ENCODE measurements at regions not wholly inside any gene's neighbourhood (a gene's known extent, or its start where the extent isn't known, plus 50 kb on each side); places are given as distances from the start of the nearest gene placed in this dataset.

GRCh38 chr6:92715991-92716390 is 703.4 kb downstream of the EPHA7 start:
- H3K79me2 ChIP-seq (ENCODE audit: insufficient read depth, low read length), result no peaks in the 10 kb centered on the region
- H2BK12ac ChIP-seq (ENCODE audit: insufficient read length, low read depth, low read length), result no peak overlapping the region
- TF ChIP-seq, protein P1, sequence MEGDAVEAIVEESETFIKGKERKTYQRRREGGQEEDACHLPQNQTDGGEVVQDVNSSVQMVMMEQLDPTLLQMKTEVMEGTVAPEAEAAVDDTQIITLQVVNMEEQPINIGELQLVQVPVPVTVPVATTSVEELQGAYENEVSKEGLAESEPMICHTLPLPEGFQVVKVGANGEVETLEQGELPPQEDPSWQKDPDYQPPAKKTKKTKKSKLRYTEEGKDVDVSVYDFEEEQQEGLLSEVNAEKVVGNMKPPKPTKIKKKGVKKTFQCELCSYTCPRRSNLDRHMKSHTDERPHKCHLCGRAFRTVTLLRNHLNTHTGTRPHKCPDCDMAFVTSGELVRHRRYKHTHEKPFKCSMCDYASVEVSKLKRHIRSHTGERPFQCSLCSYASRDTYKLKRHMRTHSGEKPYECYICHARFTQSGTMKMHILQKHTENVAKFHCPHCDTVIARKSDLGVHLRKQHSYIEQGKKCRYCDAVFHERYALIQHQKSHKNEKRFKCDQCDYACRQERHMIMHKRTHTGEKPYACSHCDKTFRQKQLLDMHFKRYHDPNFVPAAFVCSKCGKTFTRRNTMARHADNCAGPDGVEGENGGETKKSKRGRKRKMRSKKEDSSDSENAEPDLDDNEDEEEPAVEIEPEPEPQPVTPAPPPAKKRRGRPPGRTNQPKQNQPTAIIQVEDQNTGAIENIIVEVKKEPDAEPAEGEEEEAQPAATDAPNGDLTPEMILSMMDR (conservative IDR thresholded peaks at IDR 0.05), result no peak
- H4K5ac ChIP-seq (ENCODE audit: insufficient read length, low read depth, low read length), result no peak overlapping the region
- no peak overlapping the region for H3K9ac ChIP-seq (ENCODE audit: extremely low read depth, insufficient read length, low read length)
- no peaks in the 10 kb centered on the region for H3K4me1 ChIP-seq (ENCODE audit: insufficient read depth, low read length)
- H3K4me3 Mint-ChIP-seq, result no peak overlapping the region
- no peak overlapping the region for H3K23ac ChIP-seq (ENCODE audit: insufficient read length, low read depth, low read length)
- no peaks in the 10 kb centered on the region; a peak in 1 of 4 replicates for H3K4me1 Mint-ChIP-seq
- no peak for DNase-seq
- no peaks in the 10 kb centered on the region for H4K20me1 ChIP-seq (ENCODE audit: control insufficient read depth, insufficient read depth, insufficient read length)
- no peak overlapping the region for H2BK120ac ChIP-seq (ENCODE audit: low read depth, low read length, poor library complexity, severe bottlenecking)
- H3K27ac ChIP-seq (ENCODE audit: insufficient read length, low read depth, low read length), result no peak overlapping the region
- no peaks in the 10 kb centered on the region for H3K23me2 ChIP-seq (ENCODE audit: insufficient read length, low read depth, low read length, poor library complexity, severe bottlenecking)
- no peak overlapping the region for H2BK5ac ChIP-seq (ENCODE audit: insufficient read length, low read length)
- H2BK15ac ChIP-seq (ENCODE audit: low read depth, low read length), result no peak overlapping the region
- no peak overlapping the region for H3T11ph ChIP-seq (ENCODE audit: low read length)
- no peaks in the 10 kb centered on the region for H3K79me1 ChIP-seq (ENCODE audit: insufficient read depth, low read depth, low read length, poor library complexity, severe bottlenecking)
- no peaks in the 10 kb centered on the region for H3K27me3 Mint-ChIP-seq (ENCODE audit: low read depth)
- H3K14ac ChIP-seq (ENCODE audit: insufficient read depth, low read length), result no peak overlapping the region
- H3K4ac ChIP-seq (ENCODE audit: low read depth, low read length), result no peak overlapping the region
- no peak overlapping the region for H3K4me2 ChIP-seq (ENCODE audit: insufficient read depth, insufficient read length, low read length)
- no peak overlapping the region for H4K91ac ChIP-seq (ENCODE audit: insufficient read length, low read depth, low read length)
- no peaks in the 10 kb centered on the region for H3K27me3 ChIP-seq (ENCODE audit: insufficient read depth, low read length)
- no peak overlapping the region for H3K27ac Mint-ChIP-seq
- H2BK20ac ChIP-seq (ENCODE audit: low read depth, low read length, poor library complexity, severe bottlenecking), result no peak overlapping the region
- H3K56ac ChIP-seq (ENCODE audit: insufficient read length, low read depth, low read length), result no peak overlapping the region
- H3K18ac ChIP-seq (ENCODE audit: insufficient read length, low read depth, low read length), result no peak overlapping the region
- H2AFZ ChIP-seq (ENCODE audit: low read length), result no peak overlapping the region
- H2AK5ac ChIP-seq (ENCODE audit: insufficient read length, low read length), result no peak overlapping the region
- H3K36me3 Mint-ChIP-seq (ENCODE audit: insufficient read depth in 1 of 3, low read depth in 3 of 3), result no peaks in the 10 kb centered on the region
- H3K9me3 ChIP-seq (ENCODE audit: control insufficient read depth, low read depth, low read length), result no peaks in the 10 kb centered on the region
- peaks cover 3 to 4% of the 10 kb centered on the region in 2 experiments; a peak in 4 of 5 replicates for H3K9me3 Mint-ChIP-seq
- H4K8ac ChIP-seq (replicated peaks; ENCODE audit: insufficient read length, low read depth, low read length), result no peak overlapping the region

Data from H9 (cell line).